ENCODE measurements at regions not wholly inside any gene's neighbourhood (a gene's known extent, or its start where the extent isn't known, plus 50 kb on each side); places are given as distances from the start of the nearest gene placed in this dataset.

DNA sequence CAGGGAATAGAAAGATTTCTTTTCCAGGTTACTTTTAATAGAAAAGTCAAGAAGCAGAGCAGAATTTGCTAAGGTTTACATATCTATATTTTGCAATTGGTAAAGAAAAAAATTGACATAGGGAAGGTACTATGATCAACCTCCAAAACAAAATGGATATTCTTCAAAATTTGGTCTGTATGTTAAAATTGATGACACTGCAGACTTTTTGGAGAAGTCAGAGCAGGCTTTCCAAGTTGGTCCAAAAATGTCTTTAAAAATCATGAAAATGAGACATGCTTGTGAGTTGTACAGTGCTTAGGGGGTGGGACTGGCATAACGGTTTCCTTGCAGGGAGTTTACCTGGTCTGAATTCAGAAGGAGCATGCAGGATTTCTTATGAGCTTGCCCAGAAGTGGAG lies 77.0 kb downstream of the TFPI2 start:
- Histone ChIP-seq H3K18ac (ENCODE audit: insufficient read length, low read depth, low read length) (no peak overlapping the region), H3K9me3 (ENCODE audit: control insufficient read depth, low read depth, low read length) (no peaks in the 10 kb centered on the region), H3K56ac (ENCODE audit: insufficient read length, low read depth, low read length) (no peak overlapping the region), H3K27me3 (ENCODE audit: insufficient read depth, low read length) (no peaks in the 10 kb centered on the region), H4K20me1 (ENCODE audit: control insufficient read depth, insufficient read depth, insufficient read length) (no peaks in the 10 kb centered on the region), H2AK5ac (ENCODE audit: insufficient read length, low read length) (no peak overlapping the region), H3K14ac (ENCODE audit: insufficient read depth, low read length) (no peak overlapping the region), H3K9ac (ENCODE audit: extremely low read depth, insufficient read length, low read length) (no peak overlapping the region), H2BK20ac (ENCODE audit: low read depth, low read length, poor library complexity, severe bottlenecking) (no peak overlapping the region), H3K4ac (ENCODE audit: low read depth, low read length) (no peak overlapping the region), H2BK12ac (ENCODE audit: insufficient read length, low read depth, low read length) (no peak overlapping the region), H3K23me2 (ENCODE audit: insufficient read length, low read depth, low read length, poor library complexity, severe bottlenecking) (no peaks in the 10 kb centered on the region), H3K79me2 (ENCODE audit: insufficient read depth, low read length) (no peaks in the 10 kb centered on the region), H2AFZ (ENCODE audit: low read length) (no peak overlapping the region), H2BK15ac (ENCODE audit: low read depth, low read length) (no peak overlapping the region), H4K5ac (ENCODE audit: insufficient read length, low read depth, low read length) (no peak overlapping the region), H3K4me2 (ENCODE audit: insufficient read depth, insufficient read length, low read length) (no peak overlapping the region), H2BK5ac (ENCODE audit: insufficient read length, low read length) (no peak overlapping the region), H3T11ph (ENCODE audit: low read length) (no peak overlapping the region), H3K79me1 (ENCODE audit: insufficient read depth, low read depth, low read length, poor library complexity, severe bottlenecking) (no peaks in the 10 kb centered on the region), H3K27ac (ENCODE audit: insufficient read length, low read depth, low read length) (no peak overlapping the region), H3K23ac (ENCODE audit: insufficient read length, low read depth, low read length) (no peak overlapping the region), H2BK120ac (ENCODE audit: low read depth, low read length, poor library complexity, severe bottlenecking) (no peak overlapping the region), H4K8ac (replicated peaks; ENCODE audit: insufficient read length, low read depth, low read length) (no peak overlapping the region), H3K4me1 (ENCODE audit: insufficient read depth, low read length) (no peaks in the 10 kb centered on the region; the same call in 1 of the 2 replicates), H4K91ac (ENCODE audit: insufficient read length, low read depth, low read length) (no peak overlapping the region)
- H3K36me3 Mint-ChIP-seq (ENCODE audit: insufficient read depth in 1 of 3, low read depth in 3 of 3) = no peaks in the 10 kb centered on the region
- no CpG with 5 or more reads among the region's 1 CpG for WGBS (ENCODE audit: extremely low coverage, insufficient read length, low lambda C conversion rate)
- H3K4me3 Mint-ChIP-seq = no peak overlapping the region
- peaks cover 11 to 17% of the 10 kb centered on the region in 2 experiments for H3K4me1 Mint-ChIP-seq
- no peak overlapping the region for H3K27ac Mint-ChIP-seq
- H3K27me3 Mint-ChIP-seq (ENCODE audit: low read depth) = no peaks in the 10 kb centered on the region
- TF ChIP-seq CTCF (conservative IDR thresholded peaks at IDR 0.05) = no peak
- DNase-seq = no peak
- no peaks in the 10 kb centered on the region for H3K9me3 Mint-ChIP-seq

All from H9 (cell line).